Thyroid gland (tissue), 4 donors: ENCODE measurements at regions not wholly inside any gene's neighbourhood (a gene's known extent, or its start where the extent isn't known, plus 50 kb on each side); places are given as distances from the start of the nearest gene placed in this dataset.

ENCODE experiments used
- POLR2A ChIP-seq, 2 donors: fragments of 450-650 bp; IDR thresholded peaks; one replicate each; pipeline ENCODE4 v1.6.1; 2017; ENCODE audit warnings: antibody characterized with exemption in 2 of 2, mild to moderate bottlenecking in 2 of 2, moderate library complexity in 1 of 2
- TF ChIP-seq, protein P1 (sequence below), 6 experiments: fragments of 200-600 bp in 3 of 6; fragments of 450-650 bp in 3 of 6; sonication (generic) in 3 of 6; IDR thresholded peaks; one replicate each; pipeline ENCODE4 v1.5.1; 2016 to 2019; ENCODE audit warnings: antibody characterized with exemption in 6 of 6, mild to moderate bottlenecking in 2 of 6, inconsistent platforms in 1 of 6, moderate library complexity in 1 of 6

DNA sequence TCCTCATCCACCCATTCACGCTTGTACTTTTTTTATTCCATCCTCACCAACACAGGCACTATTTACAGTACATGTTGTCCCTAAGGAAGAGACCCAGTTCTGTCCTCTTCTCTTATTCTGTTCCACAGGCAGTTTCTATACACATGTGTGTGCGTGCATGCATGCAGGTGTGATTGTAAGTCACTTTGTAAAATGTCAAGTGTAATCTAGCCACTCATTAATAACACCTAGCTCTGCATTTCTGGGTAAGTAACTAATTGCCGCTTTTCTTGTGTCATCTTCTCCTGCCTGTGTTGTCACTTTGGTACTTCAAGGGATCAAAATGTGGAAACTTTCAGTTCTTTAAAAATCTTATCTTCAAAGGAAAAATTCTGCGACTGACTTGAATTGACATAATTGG is 377.2 kb downstream of the SEC16B start:
- TF ChIP-seq, protein P1, sequence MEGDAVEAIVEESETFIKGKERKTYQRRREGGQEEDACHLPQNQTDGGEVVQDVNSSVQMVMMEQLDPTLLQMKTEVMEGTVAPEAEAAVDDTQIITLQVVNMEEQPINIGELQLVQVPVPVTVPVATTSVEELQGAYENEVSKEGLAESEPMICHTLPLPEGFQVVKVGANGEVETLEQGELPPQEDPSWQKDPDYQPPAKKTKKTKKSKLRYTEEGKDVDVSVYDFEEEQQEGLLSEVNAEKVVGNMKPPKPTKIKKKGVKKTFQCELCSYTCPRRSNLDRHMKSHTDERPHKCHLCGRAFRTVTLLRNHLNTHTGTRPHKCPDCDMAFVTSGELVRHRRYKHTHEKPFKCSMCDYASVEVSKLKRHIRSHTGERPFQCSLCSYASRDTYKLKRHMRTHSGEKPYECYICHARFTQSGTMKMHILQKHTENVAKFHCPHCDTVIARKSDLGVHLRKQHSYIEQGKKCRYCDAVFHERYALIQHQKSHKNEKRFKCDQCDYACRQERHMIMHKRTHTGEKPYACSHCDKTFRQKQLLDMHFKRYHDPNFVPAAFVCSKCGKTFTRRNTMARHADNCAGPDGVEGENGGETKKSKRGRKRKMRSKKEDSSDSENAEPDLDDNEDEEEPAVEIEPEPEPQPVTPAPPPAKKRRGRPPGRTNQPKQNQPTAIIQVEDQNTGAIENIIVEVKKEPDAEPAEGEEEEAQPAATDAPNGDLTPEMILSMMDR (IDR thresholded peaks at IDR 0.05), result no peak
- TF ChIP-seq POLR2A (IDR thresholded peaks at IDR 0.05), result no peak
